HCT116 (cell line): ENCODE measurements at regions not wholly inside any gene's neighbourhood (a gene's known extent, or its start where the extent isn't known, plus 50 kb on each side); places are given as distances from the start of the nearest gene placed in this dataset.

Experiments used
- ATAC-seq: fragments of 200-7000 bp; cut with Tn5 transposase; 2 replicates; pipeline ENCODE4 v1.9.1; 2020; ENCODE audit warnings: mild to moderate bottlenecking, moderate library complexity
- BruUV-seq: library from RNA; stranded (reverse); fragments of 400-500 nt; replicated peaks from 2 replicates; lab custom pipeline; 2021; lab: Mats Ljungman, UMichigan
- CTCF ChIA-PET: fragments of 300-600 bp; sonication (Branson Sonifier 250); formaldehyde crosslinking; loops from one replicate; lab custom pipeline; 2021; ENCODE audit warnings: antibody characterized with exemption; lab: Charles Lee
- POLR2A ChIA-PET: fragments of 300-600, 350-600 bp; sonication (Branson Sonifier 250); formaldehyde crosslinking; loops from one replicate; lab custom pipeline; 2021; ENCODE audit warnings: antibody characterized with exemption; lab: Charles Lee
- RAD21 ChIA-PET, 2 experiments: fragments of 300-600 bp; sonication (Branson Sonifier 250); formaldehyde crosslinking; loops; one replicate each; lab custom pipeline; 2023; ENCODE audit warnings: low total read pairs in 2 of 2; ENCODE audit not compliant: uncharacterized antibody in 2 of 2, unreplicated experiment in 2 of 2, low non-redundant PET in 1 of 2; lab: Charles Lee
- DNase-seq: peaks from one replicate; pipeline ENCODE4 v3.0.0-alpha.2; 2010; ENCODE audit warnings: low read depth, low spot score
- H2AFZ ChIP-seq: fragments of 200-600 bp; shearing (Covaris generic), sonication (generic); 2 replicates; pipeline ENCODE4 v1.6.1; 2017; ENCODE audit warnings: low read depth, mixed run types, mixed read lengths, antibody characterized with exemption, low read length; ENCODE audit not compliant: poor library complexity, severe bottlenecking
- H3K27ac ChIP-seq: 2 replicates; pipeline ENCODE4 v1.5.1; 2012; ENCODE audit warnings: low read depth, low read length
- H3K27me3 ChIP-seq: fragments of 200-600 bp; sonication (generic); 2 replicates; pipeline ENCODE4 v1.6.1; 2016; ENCODE audit warnings: mixed run types, low read length, mixed read lengths; ENCODE audit not compliant: insufficient read depth
- H3K36me3 ChIP-seq, 2 experiments: fragments of 200-500 bp in 1 of 2; fragments of 200-600 bp in 1 of 2; sonication (Bioruptor generic) in 1 of 2; sonication (generic) in 1 of 2; 2 replicates each; pipeline versions ENCODE4 v1.5.1 to v1.6.1; 2014 to 2016; ENCODE audit warnings: low read length in 2 of 2, inconsistent platforms in 1 of 2, mixed read lengths in 1 of 2, mixed run types in 1 of 2; ENCODE audit not compliant: insufficient read depth in 2 of 2, control insufficient read depth in 1 of 2
- H3K4me1 ChIP-seq, 2 experiments: fragments of 200-600 bp in 1 of 2; sonication (generic) in 1 of 2; 2 replicates each; pipeline versions ENCODE4 v1.5.1 to v1.6.1; 2012 to 2017; ENCODE audit warnings: low read length in 2 of 2, inconsistent platforms in 1 of 2, mild to moderate bottlenecking in 1 of 2, mixed read lengths in 1 of 2, mixed run types in 1 of 2, moderate library complexity in 1 of 2; ENCODE audit not compliant: insufficient read depth in 2 of 2, control insufficient read depth in 1 of 2
- H3K4me2 ChIP-seq: fragments of 200-600 bp; sonication (generic); 2 replicates; pipeline ENCODE4 v1.6.1; 2017; ENCODE audit warnings: mixed run types, low read length, mixed read lengths
- H3K4me3 ChIP-seq, 2 experiments: fragments of 200-600 bp in 1 of 2; sonication (generic) in 1 of 2; replicated peaks in 1 of 2; 2 replicates each; pipeline ENCODE4 v1.5.1; 2011 to 2016; ENCODE audit warnings: low read length in 2 of 2, control low read depth in 1 of 2, low read depth in 1 of 2, mild to moderate bottlenecking in 1 of 2, mixed read lengths in 1 of 2, mixed run types in 1 of 2
- H3K79me2 ChIP-seq: fragments of 200-600 bp; sonication (generic); 2 replicates; pipeline ENCODE4 v1.6.1; 2017; ENCODE audit warnings: mild to moderate bottlenecking, mixed run types, low read length, moderate library complexity, mixed read lengths; ENCODE audit not compliant: insufficient read depth
- H3K9ac ChIP-seq: fragments of 200-600 bp; sonication (generic); 2 replicates; pipeline ENCODE4 v1.6.1; 2016; ENCODE audit warnings: low read length, mixed read lengths
- H3K9me2 ChIP-seq: fragments of 200-600 bp; sonication (generic), shearing (Covaris generic); 2 replicates; pipeline ENCODE4 v1.6.1; 2017; ENCODE audit warnings: mixed run types, mild to moderate bottlenecking, moderate library complexity; ENCODE audit not compliant: insufficient read depth
- H3K9me3 ChIP-seq, 2 experiments: fragments of 200-500 bp in 1 of 2; fragments of 200-600 bp in 1 of 2; sonication (Bioruptor generic) in 1 of 2; sonication (generic) in 1 of 2; 2 replicates each; pipeline ENCODE4 v1.6.1; 2014 to 2017; ENCODE audit warnings: low read length in 2 of 2, mixed read lengths in 2 of 2, inconsistent platforms in 1 of 2, low read depth in 1 of 2, mild to moderate bottlenecking in 1 of 2, mixed run types in 1 of 2, moderate library complexity in 1 of 2; ENCODE audit not compliant: control insufficient read depth in 1 of 2, insufficient read depth in 1 of 2
- H4K20me1 ChIP-seq: fragments of 200-600 bp; sonication (generic), shearing (Covaris generic); 2 replicates; pipeline ENCODE4 v1.6.1; 2017; ENCODE audit warnings: mixed run types, mild to moderate bottlenecking, moderate library complexity; ENCODE audit not compliant: insufficient read depth
- CEBPB ChIP-seq: IDR thresholded peaks from 2 replicates; pipeline ENCODE4 v1.6.1; 2012; ENCODE audit warnings: low read depth
- EGR1 ChIP-seq: IDR thresholded peaks from 2 replicates; pipeline ENCODE4 v1.6.1; 2012; ENCODE audit warnings: low read depth
- ELF1 ChIP-seq: IDR thresholded peaks from 2 replicates; pipeline ENCODE4 v1.6.1; 2012; ENCODE audit warnings: low read depth, borderline replicate concordance
- EZH2 ChIP-seq: fragments of 200-600 bp; sonication (generic); IDR thresholded peaks from 2 replicates; pipeline ENCODE4 v1.6.1; 2017; ENCODE audit warnings: antibody characterized with exemption, mixed run types
- EZH2phosphoT487 ChIP-seq: fragments of 200-600 bp; IDR thresholded peaks from 2 replicates; pipeline ENCODE4 v1.6.1; 2018; ENCODE audit warnings: antibody characterized with exemption, borderline replicate concordance
- FOSL1 ChIP-seq: IDR thresholded peaks from 2 replicates; pipeline ENCODE4 v1.6.1; 2012; ENCODE audit warnings: low read depth
- JUND ChIP-seq: IDR thresholded peaks from 2 replicates; pipeline ENCODE4 v1.6.1; 2012
- MAX ChIP-seq: IDR thresholded peaks from 2 replicates; pipeline ENCODE4 v1.6.1; 2012
- RAD21 ChIP-seq: IDR thresholded peaks from 2 replicates; pipeline ENCODE4 v1.6.1; 2012; ENCODE audit warnings: low read depth, mild to moderate bottlenecking
- SIN3A ChIP-seq: IDR thresholded peaks from 2 replicates; pipeline ENCODE4 v1.6.1; 2012; ENCODE audit warnings: low read depth
- SP1 ChIP-seq: IDR thresholded peaks from 2 replicates; pipeline ENCODE4 v1.6.1; 2012; ENCODE audit warnings: low read depth
- SRF ChIP-seq: IDR thresholded peaks from 2 replicates; pipeline ENCODE4 v1.6.1; 2012; ENCODE audit warnings: low read depth
- YY1 ChIP-seq: IDR thresholded peaks from 2 replicates; pipeline ENCODE4 v1.6.1; 2011; ENCODE audit warnings: low read length, low read depth, moderate library complexity, mild to moderate bottlenecking; ENCODE audit not compliant: insufficient replicate concordance; ENCODE audit errors: extremely low read depth
- ZFX ChIP-seq: fragments of 450-650 bp; IDR thresholded peaks from 2 replicates; pipeline ENCODE4 v1.6.1; 2017
- ZNF274 ChIP-seq: fragments of 200-500 bp; sonication (Bioruptor generic); IDR thresholded peaks from 2 replicates; pipeline ENCODE4 v1.6.1; 2014; ENCODE audit warnings: mild to moderate bottlenecking, low read depth, low read length, inconsistent platforms
- intact Hi-C: fragments of 100-400 bp; cut with micrococcal nuclease; formaldehyde crosslinking; loops from 2 replicates; pipeline ENCODE4 v1.10.0; 2022
- TF ChIP-seq, protein P1 (sequence below), 3 experiments: fragments of 200-600 bp in 1 of 3; sonication (generic) in 1 of 3; IDR thresholded peaks in 2 of 3; conservative IDR thresholded peaks in 1 of 3; 2 replicates each; pipeline ENCODE4 v1.5.1; 2012 to 2017; ENCODE audit warnings: low read depth in 2 of 3, low read length in 2 of 3, antibody characterized with exemption in 1 of 3, borderline replicate concordance in 1 of 3, control low read depth in 1 of 3, mild to moderate bottlenecking in 1 of 3, mixed read lengths in 1 of 3, mixed run types in 1 of 3, moderate library complexity in 1 of 3; ENCODE audit not compliant: insufficient read depth in 1 of 3
- TF ChIP-seq, protein P2 (sequence below): IDR thresholded peaks from 2 replicates; pipeline ENCODE4 v1.6.1; 2012

- no peaks in the 10 kb centered on the region for H3K36me3 ChIP-seq
- no peak for TF ChIP-seq JUND
- H3K4me2 ChIP-seq, result no peak overlapping the region
- ATAC-seq (no peak), DNase-seq (no peak)
- ChIA-PET RAD21 (no interaction called here), CTCF (no interaction called here), POLR2A (no interaction called here)
- H3K79me2 ChIP-seq, result no peaks in the 10 kb centered on the region
- H2AFZ ChIP-seq, result no peak overlapping the region
- H3K9me2 ChIP-seq, result no peaks in the 10 kb centered on the region
- no peak overlapping the region for H3K27ac ChIP-seq
- intact Hi-C loops, result no loop called here
- no peaks in the 10 kb centered on the region for H3K4me1 ChIP-seq
- H3K9ac ChIP-seq, result no peak overlapping the region
- H3K9me3 ChIP-seq, result no peaks in the 10 kb centered on the region
- H3K4me3 ChIP-seq, result no peak overlapping the region
- no TSS peak for BruUV-seq
- H4K20me1 ChIP-seq, result no peaks in the 10 kb centered on the region
- H3K27me3 ChIP-seq, result peaks cover 44% of the 10 kb centered on the region
Measured at GRCh38 chr16:86894029-86894567, 315.7 kb downstream of the FOXL1 start.

DNA sequence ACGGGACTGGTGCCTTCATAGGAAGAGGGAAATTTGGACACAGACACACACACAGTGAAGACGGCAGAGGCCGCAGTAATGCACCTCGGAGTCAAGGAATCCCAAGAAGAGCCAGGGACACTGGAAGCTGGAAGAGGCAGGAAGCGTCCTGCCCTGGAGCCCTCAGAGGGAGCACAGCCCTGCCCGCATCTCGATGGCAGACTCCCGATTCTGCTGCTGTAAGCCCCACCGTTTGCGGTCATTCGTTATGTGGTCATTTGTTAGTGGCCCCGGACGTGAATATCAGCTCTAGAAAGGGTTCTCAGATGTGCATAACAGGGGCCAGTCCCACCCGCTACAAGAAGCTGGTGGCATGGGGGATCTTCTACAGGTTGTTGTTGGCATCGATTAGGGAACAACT, 316.6 kb downstream of the FOXL1 start:
- intact Hi-C loops, result no loop called here
- no peaks in the 10 kb centered on the region for H4K20me1 ChIP-seq
- H3K9me3 ChIP-seq, result no peaks in the 10 kb centered on the region
- H2AFZ ChIP-seq, result no peak overlapping the region
- no TSS peak for BruUV-seq
- H3K9ac ChIP-seq, result no peak overlapping the region
- ChIA-PET CTCF (interaction anchor here (0.6 kb wide), 1 partner anchor 20 kb away, joined by 4 read pairs; no protein-coding TSS in a partner anchor), RAD21 (no interaction called here), POLR2A (no interaction called here)
- ATAC-seq (no peak), DNase-seq (no peak)
- no peak for TF ChIP-seq ZNF274
- TF ChIP-seq, protein P1, sequence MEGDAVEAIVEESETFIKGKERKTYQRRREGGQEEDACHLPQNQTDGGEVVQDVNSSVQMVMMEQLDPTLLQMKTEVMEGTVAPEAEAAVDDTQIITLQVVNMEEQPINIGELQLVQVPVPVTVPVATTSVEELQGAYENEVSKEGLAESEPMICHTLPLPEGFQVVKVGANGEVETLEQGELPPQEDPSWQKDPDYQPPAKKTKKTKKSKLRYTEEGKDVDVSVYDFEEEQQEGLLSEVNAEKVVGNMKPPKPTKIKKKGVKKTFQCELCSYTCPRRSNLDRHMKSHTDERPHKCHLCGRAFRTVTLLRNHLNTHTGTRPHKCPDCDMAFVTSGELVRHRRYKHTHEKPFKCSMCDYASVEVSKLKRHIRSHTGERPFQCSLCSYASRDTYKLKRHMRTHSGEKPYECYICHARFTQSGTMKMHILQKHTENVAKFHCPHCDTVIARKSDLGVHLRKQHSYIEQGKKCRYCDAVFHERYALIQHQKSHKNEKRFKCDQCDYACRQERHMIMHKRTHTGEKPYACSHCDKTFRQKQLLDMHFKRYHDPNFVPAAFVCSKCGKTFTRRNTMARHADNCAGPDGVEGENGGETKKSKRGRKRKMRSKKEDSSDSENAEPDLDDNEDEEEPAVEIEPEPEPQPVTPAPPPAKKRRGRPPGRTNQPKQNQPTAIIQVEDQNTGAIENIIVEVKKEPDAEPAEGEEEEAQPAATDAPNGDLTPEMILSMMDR (IDR thresholded peaks at IDR 0.05 in 2 of 3, conservative IDR thresholded peaks at IDR 0.05 in 1 of 3; ENCODE audit: borderline replicate concordance in 1 of 3, insufficient read depth in 1 of 3, low read depth in 2 of 3, low read length in 2 of 3), result no peak
- no peak for TF ChIP-seq JUND
- no peak for TF ChIP-seq ELF1
- TF ChIP-seq EZH2, result no peak
- TF ChIP-seq FOSL1, result no peak
- TF ChIP-seq, protein P2, sequence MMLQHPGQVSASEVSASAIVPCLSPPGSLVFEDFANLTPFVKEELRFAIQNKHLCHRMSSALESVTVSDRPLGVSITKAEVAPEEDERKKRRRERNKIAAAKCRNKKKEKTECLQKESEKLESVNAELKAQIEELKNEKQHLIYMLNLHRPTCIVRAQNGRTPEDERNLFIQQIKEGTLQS, result no peak
- no peak for TF ChIP-seq MAX
- no peak for TF ChIP-seq SP1
- TF ChIP-seq ZFX, result no peak
- TF ChIP-seq CEBPB, result no peak
- no peak for TF ChIP-seq EGR1
- no peak for TF ChIP-seq SIN3A
- no peak for TF ChIP-seq RAD21
- no peak for TF ChIP-seq EZH2phosphoT487
- no peak for TF ChIP-seq SRF
- TF ChIP-seq YY1, result no peak
- peaks cover 44% of the 10 kb centered on the region for H3K27me3 ChIP-seq
- H3K79me2 ChIP-seq, result no peaks in the 10 kb centered on the region
- no peaks in the 10 kb centered on the region for H3K36me3 ChIP-seq
- H3K27ac ChIP-seq, result no peak overlapping the region
- H3K9me2 ChIP-seq, result no peaks in the 10 kb centered on the region
- no peak overlapping the region for H3K4me2 ChIP-seq
- H3K4me1 ChIP-seq, result no peaks in the 10 kb centered on the region
- H3K4me3 ChIP-seq, result no peak overlapping the region
